PC-3 (cell line): ENCODE measurements at regions not wholly inside any gene's neighbourhood (a gene's known extent, or its start where the extent isn't known, plus 50 kb on each side); places are given as distances from the start of the nearest gene placed in this dataset.

Experiments
- EZH2 ChIP-seq: fragments of 300-600 bp; sonication (generic); IDR thresholded peaks from one replicate; pipeline ENCODE4 v1.6.1; 2017; ENCODE audit warnings: antibody characterized with exemption, mild to moderate bottlenecking, low read length; ENCODE audit not compliant: unreplicated experiment
- EZH2phosphoT487 ChIP-seq: fragments of 300-600 bp; sonication (generic); IDR thresholded peaks from 2 replicates; pipeline ENCODE4 v1.6.1; 2018; ENCODE audit warnings: mild to moderate bottlenecking, antibody characterized with exemption, low read length, borderline replicate concordance
- TF ChIP-seq, protein P1 (sequence below): fragments of 300-600 bp; sonication (generic); conservative IDR thresholded peaks from 2 replicates; pipeline ENCODE4 v1.5.1; 2017; ENCODE audit warnings: antibody characterized with exemption, low read depth, mild to moderate bottlenecking, low read length

- TF ChIP-seq EZH2: no peak
- TF ChIP-seq, protein P1, sequence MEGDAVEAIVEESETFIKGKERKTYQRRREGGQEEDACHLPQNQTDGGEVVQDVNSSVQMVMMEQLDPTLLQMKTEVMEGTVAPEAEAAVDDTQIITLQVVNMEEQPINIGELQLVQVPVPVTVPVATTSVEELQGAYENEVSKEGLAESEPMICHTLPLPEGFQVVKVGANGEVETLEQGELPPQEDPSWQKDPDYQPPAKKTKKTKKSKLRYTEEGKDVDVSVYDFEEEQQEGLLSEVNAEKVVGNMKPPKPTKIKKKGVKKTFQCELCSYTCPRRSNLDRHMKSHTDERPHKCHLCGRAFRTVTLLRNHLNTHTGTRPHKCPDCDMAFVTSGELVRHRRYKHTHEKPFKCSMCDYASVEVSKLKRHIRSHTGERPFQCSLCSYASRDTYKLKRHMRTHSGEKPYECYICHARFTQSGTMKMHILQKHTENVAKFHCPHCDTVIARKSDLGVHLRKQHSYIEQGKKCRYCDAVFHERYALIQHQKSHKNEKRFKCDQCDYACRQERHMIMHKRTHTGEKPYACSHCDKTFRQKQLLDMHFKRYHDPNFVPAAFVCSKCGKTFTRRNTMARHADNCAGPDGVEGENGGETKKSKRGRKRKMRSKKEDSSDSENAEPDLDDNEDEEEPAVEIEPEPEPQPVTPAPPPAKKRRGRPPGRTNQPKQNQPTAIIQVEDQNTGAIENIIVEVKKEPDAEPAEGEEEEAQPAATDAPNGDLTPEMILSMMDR: no peak
- TF ChIP-seq EZH2phosphoT487: no peak
Measured at GRCh38 chr15:47843124-47843663, 125.9 kb downstream of the SEMA6D start.
